COLO668 (cell line): ENCODE measurements at regions not wholly inside any gene's neighbourhood (a gene's known extent, or its start where the extent isn't known, plus 50 kb on each side); places are given as distances from the start of the nearest gene placed in this dataset.

ENCODE experiments used
- DNase-seq: peaks from one replicate; lab custom pipeline; 2025; ENCODE audit not compliant: unreplicated experiment; lab: John Stamatoyannopoulos, UW

- DNase-seq = no peak
Measured at GRCh38 chr13:50352720-50353480, 337.7 kb downstream of the KCNRG start.

- DNase-seq = no peak
Measured at GRCh38 chr13:50353651-50354415, 338.6 kb downstream of the KCNRG start.

DNA sequence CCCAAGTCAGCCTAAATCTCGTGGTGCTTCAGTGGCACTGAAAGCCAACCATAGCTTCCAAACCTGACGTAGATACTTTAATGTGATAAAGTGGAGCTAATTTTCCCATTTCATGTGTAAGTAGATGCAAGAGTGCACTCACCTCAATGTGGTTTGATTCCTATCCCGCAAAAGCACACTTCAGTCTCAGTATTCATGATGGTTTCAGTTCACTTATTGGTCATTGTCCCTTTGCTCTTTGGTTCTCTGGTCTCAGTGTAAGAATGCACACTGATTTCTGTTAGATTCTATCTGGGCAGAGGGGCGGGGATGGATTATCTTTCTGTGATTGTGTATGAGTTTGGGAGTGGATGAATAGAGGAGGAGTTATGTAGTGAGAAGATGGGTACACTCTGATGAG lies 340.6 kb downstream of the KCNRG start:
- no peak for DNase-seq

DNA sequence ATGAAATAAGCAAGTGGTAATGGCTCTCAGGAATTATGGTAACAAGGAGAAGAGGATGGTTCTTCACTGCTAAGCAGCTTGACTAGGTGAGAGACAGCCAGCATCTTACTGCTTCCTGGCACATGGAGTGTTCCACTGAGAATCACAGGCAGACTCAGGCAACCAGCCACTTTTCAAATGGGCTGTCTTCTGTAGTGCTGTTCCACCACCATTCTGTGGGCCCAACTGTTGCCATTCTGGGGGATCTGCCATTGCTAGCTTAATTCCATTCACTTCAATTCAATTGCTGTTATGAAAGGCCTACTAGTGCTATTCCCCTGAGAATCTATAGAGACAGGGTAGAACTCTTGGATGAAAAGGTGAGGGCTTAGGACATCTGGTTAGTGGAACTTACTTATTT lies 341.9 kb downstream of the KCNRG start:
- no peak for DNase-seq

GRCh38 chr13:50357586-50358118 lies 342.4 kb downstream of the KCNRG start:
- DNase-seq = peak; percentile 86

DNA sequence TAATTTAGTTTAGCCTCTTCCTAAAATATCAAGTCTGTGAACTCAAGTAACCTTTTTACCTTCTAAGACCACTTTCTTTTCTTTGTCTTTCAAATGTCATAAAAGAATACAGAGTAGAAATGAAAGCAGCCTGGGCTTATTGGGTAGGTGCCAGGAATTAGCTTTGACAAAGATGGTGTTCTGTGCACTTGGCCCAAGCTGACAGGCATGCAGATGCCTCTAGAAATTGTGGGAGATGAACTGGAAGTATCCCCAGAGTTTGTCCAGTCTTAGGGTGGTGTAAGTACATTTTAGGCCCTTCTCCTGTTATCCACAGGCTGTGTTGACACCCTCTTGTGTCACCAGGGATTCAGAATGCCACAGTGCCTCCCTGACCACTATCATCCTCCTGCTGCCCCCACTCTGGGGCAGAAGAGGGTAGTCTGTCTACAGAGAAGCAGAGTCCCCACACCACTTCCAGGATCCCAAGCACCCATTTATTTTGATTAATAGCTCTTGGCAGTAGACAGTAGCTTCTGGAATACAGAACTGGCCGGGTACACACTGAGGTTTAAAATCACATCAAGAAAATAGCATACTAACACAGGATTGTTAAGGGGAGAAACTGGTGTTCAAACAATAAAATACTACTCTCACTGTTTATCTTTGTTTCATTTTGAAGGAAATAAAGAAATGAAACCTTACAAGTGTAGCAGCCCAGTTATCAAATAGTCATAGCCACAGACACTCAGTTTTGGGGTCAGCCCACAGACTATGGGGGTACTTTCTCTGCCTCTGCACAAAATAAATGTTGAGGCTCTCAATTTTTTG lies 343.2 kb downstream of the KCNRG start:
- DNase-seq = no peak

DNA sequence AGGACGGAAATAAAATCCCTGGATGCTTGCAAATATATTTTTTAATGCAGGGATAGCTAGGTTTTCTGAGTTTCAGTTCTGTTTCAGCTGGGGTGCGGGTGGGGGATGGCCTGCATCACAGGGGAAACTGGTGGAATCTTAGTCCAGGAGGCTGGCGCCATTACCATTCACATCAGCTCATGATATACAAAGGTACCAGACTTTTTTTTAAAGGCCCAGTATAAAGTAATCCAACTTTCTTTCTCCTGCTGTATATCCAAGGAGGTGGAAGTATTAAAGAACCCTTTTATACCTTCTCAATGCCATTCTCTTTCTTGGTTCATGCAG lies 343.8 kb downstream of the KCNRG start:
- DNase-seq = no peak

DNA sequence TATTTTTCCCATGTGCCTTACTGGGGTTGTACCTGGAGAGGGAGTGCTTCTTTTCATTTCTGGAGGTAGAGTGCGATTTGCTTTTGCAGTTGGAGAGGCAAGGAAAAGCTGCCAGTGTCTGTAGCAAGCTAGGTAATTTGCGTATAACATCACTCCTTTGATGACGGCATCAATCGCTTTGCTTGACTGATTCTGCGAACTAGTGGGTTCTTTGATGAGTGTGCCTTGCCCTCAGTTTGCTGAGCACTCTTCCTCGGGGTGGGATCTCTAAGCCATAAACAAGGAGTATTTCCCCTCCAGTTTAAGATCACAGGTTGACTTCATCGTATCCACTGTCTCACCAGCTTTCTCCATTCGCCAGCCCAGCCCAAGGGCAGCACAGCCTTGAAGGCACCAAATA lies 344.5 kb downstream of the KCNRG start:
- no peak for DNase-seq

DNA sequence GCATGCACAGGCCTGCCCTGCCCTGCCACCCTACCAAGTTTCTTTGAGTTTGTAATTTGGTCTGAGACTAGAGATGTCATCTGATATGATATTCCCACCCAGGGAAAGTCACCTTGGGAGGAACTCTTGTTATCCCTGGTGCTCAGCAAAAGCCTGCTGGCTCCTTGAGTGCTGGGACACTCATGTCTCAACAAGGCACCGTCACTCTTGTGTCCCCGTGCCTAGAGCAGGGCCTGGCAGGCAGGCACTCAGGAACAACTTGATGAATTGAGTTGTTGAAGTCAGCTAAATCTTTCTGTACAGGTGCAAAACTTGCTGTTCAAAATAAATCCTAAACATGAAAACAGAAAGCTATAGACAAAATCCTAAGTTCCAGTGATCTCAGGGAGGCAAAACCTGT lies 345.4 kb downstream of the KCNRG start:
- DNase-seq = no peak

DNA sequence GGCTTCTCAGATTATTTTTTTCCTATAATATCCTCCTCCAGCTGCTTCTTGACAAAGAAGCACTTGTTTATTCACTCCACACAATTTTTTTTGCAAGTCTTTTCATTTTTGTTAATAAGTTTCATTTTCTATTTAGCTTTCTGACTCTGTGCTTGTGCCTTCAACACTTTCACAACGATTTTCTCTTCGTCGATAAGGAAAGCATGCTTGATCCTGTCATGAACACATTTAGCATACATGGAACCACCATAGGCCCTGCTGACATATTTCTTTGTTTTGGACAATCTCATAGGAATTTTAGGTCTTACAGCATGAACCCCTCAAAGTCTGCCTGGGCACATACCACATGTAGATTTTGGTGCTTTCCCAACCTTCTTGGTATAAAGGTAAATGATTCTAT lies 346.0 kb downstream of the KCNRG start:
- DNase-seq = no peak

GRCh38 chr13:50365408-50366391 lies 350.5 kb downstream of the KCNRG start:
- DNase-seq = peak; percentile 82

- peak; percentile 56 for DNase-seq
Measured at GRCh38 chr13:50366488-50367174, 351.4 kb downstream of the KCNRG start.

DNA sequence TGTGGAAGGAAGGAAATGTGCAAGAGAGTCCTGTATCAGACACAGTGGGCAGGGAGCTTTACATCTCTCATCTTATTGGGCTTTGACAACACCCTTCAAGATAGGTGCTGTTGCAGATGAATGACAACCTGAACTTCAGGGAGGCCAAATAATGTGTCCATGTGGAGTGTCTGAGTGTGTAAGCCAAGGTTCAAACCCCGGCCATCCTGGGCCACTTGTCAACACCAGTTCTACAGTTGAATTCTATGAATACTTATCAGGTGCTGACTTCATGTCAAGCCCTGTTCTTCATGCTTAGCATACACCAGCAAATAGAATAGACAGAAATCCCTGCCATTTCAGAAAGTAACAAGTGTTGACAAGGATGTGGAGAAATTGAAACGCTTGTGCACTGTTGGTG lies 354.4 kb downstream of the KCNRG start:
- no peak for DNase-seq

- no peak for DNase-seq
Measured at GRCh38 chr13:50370303-50370950, 355.2 kb downstream of the KCNRG start.

DNA sequence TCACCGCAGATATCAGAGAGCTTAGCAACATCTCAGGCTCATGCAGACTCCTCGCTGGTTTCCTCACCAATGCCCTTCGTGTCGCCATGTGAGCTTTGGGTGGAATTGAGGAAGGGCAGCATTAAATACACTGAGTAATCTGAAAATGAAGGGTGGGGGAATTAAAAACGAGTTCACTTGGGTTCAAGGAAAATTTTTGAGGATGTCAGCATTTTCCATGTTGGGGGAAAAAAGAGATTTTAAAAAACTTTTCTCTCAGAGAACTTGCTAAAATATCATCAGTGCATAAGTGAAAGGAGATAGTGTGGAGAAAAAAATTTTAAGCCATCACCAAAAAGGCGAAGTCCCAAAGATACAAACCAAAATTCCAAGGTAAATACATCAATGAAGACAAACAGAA lies 359.3 kb downstream of the KCNRG start:
- DNase-seq = no peak

DNA sequence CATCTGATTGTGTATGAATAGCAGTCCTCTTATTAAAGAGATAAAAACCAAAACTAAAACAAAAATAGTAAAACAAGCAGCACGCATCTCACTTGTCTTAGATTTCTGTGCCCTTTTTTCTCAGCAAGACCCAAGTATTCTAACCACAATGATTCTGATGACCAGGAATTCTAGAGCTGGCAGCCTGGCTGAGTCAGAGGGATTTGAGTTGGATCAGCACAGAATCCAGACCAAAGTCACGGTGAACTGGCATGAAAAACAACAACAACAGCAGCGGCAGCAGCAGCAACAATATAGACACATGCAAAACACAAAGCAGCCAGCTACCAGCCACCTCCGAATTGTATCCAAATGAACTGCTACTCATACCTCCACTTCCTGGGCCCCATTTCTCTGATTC lies 360.5 kb downstream of the KCNRG start:
- DNase-seq = no peak

DNA sequence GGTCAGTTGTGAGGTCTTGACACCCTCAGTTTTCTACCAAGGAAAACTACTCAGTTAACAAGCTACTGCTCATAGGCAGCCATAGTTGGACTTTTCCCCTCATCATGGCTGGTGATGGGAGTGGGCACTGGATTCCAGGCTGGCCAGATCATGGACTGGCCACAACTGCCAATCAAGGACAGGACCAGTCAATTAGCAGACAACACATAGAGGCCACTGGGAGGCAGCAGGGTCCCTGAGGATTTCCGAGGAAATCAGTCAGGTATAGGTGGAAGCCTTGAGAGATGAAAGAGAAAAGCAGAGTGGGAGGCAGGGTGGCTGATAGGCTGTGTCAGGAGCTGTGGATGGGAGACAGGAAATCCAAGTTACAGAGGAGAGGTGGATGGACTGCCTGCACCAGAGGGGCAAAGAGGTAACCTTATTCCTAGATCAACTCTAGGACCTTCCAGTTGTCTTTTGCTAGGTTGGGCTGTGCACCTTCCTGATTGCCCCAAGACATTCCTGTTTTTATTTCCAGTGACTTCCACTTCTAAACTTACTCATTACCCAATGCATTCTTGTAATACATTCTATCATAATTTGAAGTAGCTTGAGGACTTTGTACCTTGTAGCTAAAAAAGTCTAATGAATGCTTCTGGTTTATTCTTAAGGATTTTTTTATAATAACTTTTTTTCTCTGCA lies 361.8 kb downstream of the KCNRG start:
- no peak for DNase-seq

- no peak for DNase-seq
Measured at GRCh38 chr13:50377726-50378270, 362.6 kb downstream of the KCNRG start.
